ENCODE measurements at regions not wholly inside any gene's neighbourhood (a gene's known extent, or its start where the extent isn't known, plus 50 kb on each side); places are given as distances from the start of the nearest gene placed in this dataset.
A peak's percentile ranks its signal among the peaks of the same experiment; 100 is the strongest.

DNA sequence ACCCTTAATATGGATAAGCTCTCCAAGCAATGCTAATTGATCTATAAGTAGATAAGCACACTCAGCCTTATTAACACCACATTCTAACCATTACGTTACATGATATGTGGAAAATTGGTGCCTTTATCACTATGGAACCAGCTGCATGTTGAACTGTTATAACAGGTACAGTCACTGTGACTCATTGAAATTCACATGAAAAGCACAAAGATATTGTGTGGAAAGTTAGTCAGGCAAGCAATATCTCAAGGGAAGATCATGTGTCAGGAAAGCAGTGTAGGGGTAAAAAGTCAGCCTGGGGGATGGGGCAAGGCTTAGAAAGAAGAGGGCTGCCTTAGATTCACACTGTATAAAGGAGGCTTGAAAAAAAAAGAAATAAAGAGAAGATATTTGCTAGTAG is 313.7 kb upstream of the SMIM31 start:
- no peak overlapping the region for H3K4me3 Mint-ChIP-seq
- peaks cover 3% of the 10 kb centered on the region for H3K27me3 Mint-ChIP-seq (ENCODE audit: low read depth, poor library complexity)
- DNase-seq: no peak
- no peaks in the 10 kb centered on the region for H3K9me3 Mint-ChIP-seq
- H3K4me1 Mint-ChIP-seq: peaks cover 6% of the 10 kb centered on the region
- no peak overlapping the region for H3K27ac Mint-ChIP-seq
- H3K36me3 Mint-ChIP-seq (ENCODE audit: low read depth): no peaks in the 10 kb centered on the region
- TF ChIP-seq, protein P1, sequence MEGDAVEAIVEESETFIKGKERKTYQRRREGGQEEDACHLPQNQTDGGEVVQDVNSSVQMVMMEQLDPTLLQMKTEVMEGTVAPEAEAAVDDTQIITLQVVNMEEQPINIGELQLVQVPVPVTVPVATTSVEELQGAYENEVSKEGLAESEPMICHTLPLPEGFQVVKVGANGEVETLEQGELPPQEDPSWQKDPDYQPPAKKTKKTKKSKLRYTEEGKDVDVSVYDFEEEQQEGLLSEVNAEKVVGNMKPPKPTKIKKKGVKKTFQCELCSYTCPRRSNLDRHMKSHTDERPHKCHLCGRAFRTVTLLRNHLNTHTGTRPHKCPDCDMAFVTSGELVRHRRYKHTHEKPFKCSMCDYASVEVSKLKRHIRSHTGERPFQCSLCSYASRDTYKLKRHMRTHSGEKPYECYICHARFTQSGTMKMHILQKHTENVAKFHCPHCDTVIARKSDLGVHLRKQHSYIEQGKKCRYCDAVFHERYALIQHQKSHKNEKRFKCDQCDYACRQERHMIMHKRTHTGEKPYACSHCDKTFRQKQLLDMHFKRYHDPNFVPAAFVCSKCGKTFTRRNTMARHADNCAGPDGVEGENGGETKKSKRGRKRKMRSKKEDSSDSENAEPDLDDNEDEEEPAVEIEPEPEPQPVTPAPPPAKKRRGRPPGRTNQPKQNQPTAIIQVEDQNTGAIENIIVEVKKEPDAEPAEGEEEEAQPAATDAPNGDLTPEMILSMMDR (IDR thresholded peaks at IDR 0.05): no peak

DNA sequence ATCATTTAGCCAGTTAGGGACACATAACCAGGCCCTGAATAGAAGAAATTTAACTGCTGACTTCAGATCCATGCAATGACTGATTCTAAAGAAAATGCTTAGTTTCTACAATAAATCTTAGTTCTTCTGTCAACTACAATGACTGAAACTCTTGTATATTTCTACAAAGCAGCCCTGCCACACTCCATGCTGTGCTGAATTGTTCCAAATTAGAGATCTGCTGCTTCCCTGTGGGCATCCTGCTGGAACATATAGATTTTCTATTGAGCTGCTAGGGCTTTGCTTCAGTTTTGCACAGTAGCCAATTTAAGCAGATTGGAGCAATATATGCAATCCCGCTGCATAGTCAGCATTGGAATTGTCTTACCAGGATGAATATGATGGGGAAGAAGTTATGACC is 312.8 kb upstream of the SMIM31 start:
- TF ChIP-seq, protein P1 (IDR thresholded peaks at IDR 0.05): no peak
- Mint-ChIP-seq H3K4me1 (peaks cover 6% of the 10 kb centered on the region), H3K36me3 (ENCODE audit: low read depth) (no peaks in the 10 kb centered on the region), H3K27ac (peak overlapping the region; percentile 16), H3K27me3 (ENCODE audit: low read depth, poor library complexity) (peaks cover 3% of the 10 kb centered on the region), H3K9me3 (no peaks in the 10 kb centered on the region), H3K4me3 (no peak overlapping the region)
- DNase-seq: no peak

GRCh38 chr4:164442180-164442579 is 311.8 kb upstream of the SMIM31 start:
- Mint-ChIP-seq H3K27ac (no peak overlapping the region), H3K4me3 (no peak overlapping the region), H3K9me3 (no peaks in the 10 kb centered on the region), H3K36me3 (ENCODE audit: low read depth) (no peaks in the 10 kb centered on the region), H3K27me3 (ENCODE audit: low read depth, poor library complexity) (peaks cover 6% of the 10 kb centered on the region), H3K4me1 (peaks cover 6% of the 10 kb centered on the region)
- TF ChIP-seq, protein P1 (IDR thresholded peaks at IDR 0.05): no peak
- DNase-seq: no peak

DNA sequence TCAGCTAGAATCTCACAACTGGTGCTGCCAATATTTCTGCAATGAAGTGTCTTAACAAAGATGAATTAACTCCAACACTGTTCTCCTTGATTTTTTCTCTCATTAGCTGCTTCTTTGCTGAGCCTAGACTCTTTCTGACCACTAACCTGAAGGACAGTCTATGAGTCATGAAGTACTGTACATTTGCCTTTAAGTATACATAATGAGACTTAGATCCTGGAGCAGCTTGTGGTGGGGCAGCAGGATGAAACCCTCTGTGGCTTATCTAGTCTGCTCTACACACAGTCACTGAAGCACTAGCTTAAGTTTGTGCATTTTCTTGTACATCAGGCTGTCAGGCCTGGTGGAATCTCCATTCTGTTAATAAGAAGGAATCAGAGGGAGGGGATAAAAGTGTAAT is 307.4 kb upstream of the SMIM31 start:
- no peak overlapping the region for H3K4me3 Mint-ChIP-seq
- no peak overlapping the region for H3K27ac Mint-ChIP-seq
- no peaks in the 10 kb centered on the region for H3K4me1 Mint-ChIP-seq
- H3K36me3 Mint-ChIP-seq (ENCODE audit: low read depth): no peaks in the 10 kb centered on the region
- TF ChIP-seq, protein P1 (IDR thresholded peaks at IDR 0.05): no peak
- H3K27me3 Mint-ChIP-seq (ENCODE audit: low read depth, poor library complexity): peaks cover 8% of the 10 kb centered on the region
- DNase-seq: no peak
- peaks cover 3% of the 10 kb centered on the region for H3K9me3 Mint-ChIP-seq

GRCh38 chr4:164461901-164462300 is 292.0 kb upstream of the SMIM31 start:
- Mint-ChIP-seq H3K9me3 (no peaks in the 10 kb centered on the region), H3K27ac (no peak overlapping the region), H3K36me3 (ENCODE audit: low read depth) (no peaks in the 10 kb centered on the region), H3K4me1 (no peaks in the 10 kb centered on the region), H3K4me3 (no peak overlapping the region), H3K27me3 (ENCODE audit: low read depth, poor library complexity) (peaks cover 2% of the 10 kb centered on the region)
- DNase-seq: no peak
- TF ChIP-seq, protein P1 (IDR thresholded peaks at IDR 0.05): no peak

DNA sequence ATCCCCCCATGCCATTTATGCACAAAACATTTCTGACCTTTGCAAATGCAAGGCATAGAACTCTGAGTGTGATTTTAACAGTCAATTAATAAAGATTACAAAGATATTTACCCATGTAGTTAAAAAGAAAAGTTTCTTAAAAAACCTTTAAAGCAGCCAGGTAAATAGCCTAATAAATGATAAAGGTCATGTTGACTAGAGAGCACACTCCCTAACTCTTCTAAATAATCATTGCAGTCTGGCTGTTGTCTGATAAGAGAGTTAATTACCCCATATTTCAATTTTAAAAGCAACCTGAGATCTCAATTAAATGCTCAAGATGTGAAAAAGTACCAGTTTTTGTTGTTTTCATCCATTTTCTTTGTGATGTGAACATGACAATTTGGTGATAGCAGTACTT is 291.5 kb upstream of the SMIM31 start:
- no peaks in the 10 kb centered on the region for H3K4me1 Mint-ChIP-seq
- H3K27ac Mint-ChIP-seq: no peak overlapping the region
- H3K4me3 Mint-ChIP-seq: no peak overlapping the region
- H3K9me3 Mint-ChIP-seq: no peaks in the 10 kb centered on the region
- TF ChIP-seq, protein P1 (IDR thresholded peaks at IDR 0.05): no peak
- DNase-seq: no peak
- H3K27me3 Mint-ChIP-seq (ENCODE audit: low read depth, poor library complexity): peaks cover 2% of the 10 kb centered on the region
- no peaks in the 10 kb centered on the region for H3K36me3 Mint-ChIP-seq (ENCODE audit: low read depth)

Measured in nephron progenitor cell (in vitro differentiated cells).